ENCODE measurements at regions not wholly inside any gene's neighbourhood (a gene's known extent, or its start where the extent isn't known, plus 50 kb on each side); places are given as distances from the start of the nearest gene placed in this dataset.
"Not testable (repeated sequence)": the region's sequence is repeated elsewhere in the genome, so short reads cannot be mapped to it uniquely, and the experiment has no call there.

DNA sequence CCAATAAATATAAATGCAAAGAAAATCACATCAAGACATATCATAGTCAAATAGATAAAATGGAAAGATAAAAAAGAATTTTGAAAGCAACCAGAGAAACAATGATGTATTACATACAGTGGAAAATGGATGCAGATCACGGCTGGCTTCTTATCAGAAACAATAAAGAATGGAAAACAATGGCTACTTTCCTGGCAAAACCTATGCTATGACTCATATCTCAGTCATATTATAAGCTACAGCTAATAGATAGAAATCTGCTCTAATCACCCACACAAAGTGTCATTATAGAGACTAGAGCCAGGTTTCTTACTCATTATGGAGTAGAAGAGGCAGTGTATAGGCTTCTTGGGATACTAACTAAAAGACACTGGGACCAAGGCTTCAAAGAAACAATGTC lies 93.5 kb upstream of the TACR1 start:
- TF ChIP-seq, protein P1, sequence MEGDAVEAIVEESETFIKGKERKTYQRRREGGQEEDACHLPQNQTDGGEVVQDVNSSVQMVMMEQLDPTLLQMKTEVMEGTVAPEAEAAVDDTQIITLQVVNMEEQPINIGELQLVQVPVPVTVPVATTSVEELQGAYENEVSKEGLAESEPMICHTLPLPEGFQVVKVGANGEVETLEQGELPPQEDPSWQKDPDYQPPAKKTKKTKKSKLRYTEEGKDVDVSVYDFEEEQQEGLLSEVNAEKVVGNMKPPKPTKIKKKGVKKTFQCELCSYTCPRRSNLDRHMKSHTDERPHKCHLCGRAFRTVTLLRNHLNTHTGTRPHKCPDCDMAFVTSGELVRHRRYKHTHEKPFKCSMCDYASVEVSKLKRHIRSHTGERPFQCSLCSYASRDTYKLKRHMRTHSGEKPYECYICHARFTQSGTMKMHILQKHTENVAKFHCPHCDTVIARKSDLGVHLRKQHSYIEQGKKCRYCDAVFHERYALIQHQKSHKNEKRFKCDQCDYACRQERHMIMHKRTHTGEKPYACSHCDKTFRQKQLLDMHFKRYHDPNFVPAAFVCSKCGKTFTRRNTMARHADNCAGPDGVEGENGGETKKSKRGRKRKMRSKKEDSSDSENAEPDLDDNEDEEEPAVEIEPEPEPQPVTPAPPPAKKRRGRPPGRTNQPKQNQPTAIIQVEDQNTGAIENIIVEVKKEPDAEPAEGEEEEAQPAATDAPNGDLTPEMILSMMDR (IDR thresholded peaks at IDR 0.05; ENCODE audit: unreplicated experiment in 3 of 3) = no peak
- Mint-ChIP-seq H3K9me3 (no peaks in the 10 kb centered on the region), H3K4me1 (no peaks in the 10 kb centered on the region), H3K4me3 (no peak overlapping the region), H3K36me3 (ENCODE audit: low read depth) (no peaks in the 10 kb centered on the region), H3K27me3 (ENCODE audit: low read depth) (no peaks in the 10 kb centered on the region), H3K27ac (no peak overlapping the region)

GRCh38 chr2:75290600-75291150 lies 91.4 kb upstream of the TACR1 start:
- no peaks in the 10 kb centered on the region for H3K27me3 Mint-ChIP-seq (ENCODE audit: low read depth)
- H3K4me3 Mint-ChIP-seq = no peak overlapping the region
- no peaks in the 10 kb centered on the region for H3K36me3 Mint-ChIP-seq (ENCODE audit: low read depth)
- TF ChIP-seq, protein P1 (IDR thresholded peaks at IDR 0.05; ENCODE audit: unreplicated experiment in 3 of 3) = peak; percentile 27 to 29 (median 28)
- H3K27ac Mint-ChIP-seq = no peak overlapping the region
- no peaks in the 10 kb centered on the region for H3K9me3 Mint-ChIP-seq
- H3K4me1 Mint-ChIP-seq = no peaks in the 10 kb centered on the region

- no peaks in the 10 kb centered on the region for H3K9me3 Mint-ChIP-seq
- TF ChIP-seq, protein P1 (IDR thresholded peaks at IDR 0.05; ENCODE audit: unreplicated experiment in 3 of 3) = no peak
- no peaks in the 10 kb centered on the region for H3K4me1 Mint-ChIP-seq
- no peaks in the 10 kb centered on the region for H3K36me3 Mint-ChIP-seq (ENCODE audit: low read depth)
- H3K27ac Mint-ChIP-seq = no peak overlapping the region
- no peak overlapping the region for H3K4me3 Mint-ChIP-seq
- H3K27me3 Mint-ChIP-seq (ENCODE audit: low read depth) = no peaks in the 10 kb centered on the region
These were observed 90.5 kb upstream of the TACR1 start for GRCh38 chr2:75289771-75290170.

DNA sequence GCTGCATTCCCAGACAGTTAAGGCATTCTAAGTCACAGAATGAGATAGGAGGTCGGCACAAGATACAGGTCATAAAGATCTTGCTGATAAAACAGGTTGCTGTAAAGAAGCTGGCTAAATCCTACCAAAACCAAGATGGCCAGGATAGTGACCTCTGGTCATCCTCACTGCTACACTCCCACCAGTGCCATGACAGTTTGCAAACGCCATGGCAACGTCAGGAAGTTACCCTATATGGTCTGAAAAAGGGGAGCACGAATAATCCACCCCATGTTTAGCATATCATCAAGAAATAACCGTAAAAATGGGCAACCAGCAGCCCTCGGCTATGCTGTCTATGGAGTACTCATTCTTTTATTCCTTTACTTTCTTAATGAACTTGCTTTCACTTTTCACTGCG lies 89.9 kb upstream of the TACR1 start:
- not testable (repeated sequence) for H3K27ac Mint-ChIP-seq; H3K4me1 Mint-ChIP-seq; H3K9me3 Mint-ChIP-seq; H3K36me3 Mint-ChIP-seq (ENCODE audit: low read depth); H3K27me3 Mint-ChIP-seq (ENCODE audit: low read depth); H3K4me3 Mint-ChIP-seq

- Mint-ChIP-seq H3K4me3 (no peak overlapping the region), H3K9me3 (no peaks in the 10 kb centered on the region), H3K27ac (no peak overlapping the region), H3K4me1 (no peaks in the 10 kb centered on the region), H3K36me3 (ENCODE audit: low read depth) (no peaks in the 10 kb centered on the region), H3K27me3 (ENCODE audit: low read depth) (peaks cover 3% of the 10 kb centered on the region)
- TF ChIP-seq, protein P1 (IDR thresholded peaks at IDR 0.05; ENCODE audit: unreplicated experiment in 3 of 3) = no peak
These were observed 89.4 kb upstream of the TACR1 start for GRCh38 chr2:75288760-75289159.

DNA sequence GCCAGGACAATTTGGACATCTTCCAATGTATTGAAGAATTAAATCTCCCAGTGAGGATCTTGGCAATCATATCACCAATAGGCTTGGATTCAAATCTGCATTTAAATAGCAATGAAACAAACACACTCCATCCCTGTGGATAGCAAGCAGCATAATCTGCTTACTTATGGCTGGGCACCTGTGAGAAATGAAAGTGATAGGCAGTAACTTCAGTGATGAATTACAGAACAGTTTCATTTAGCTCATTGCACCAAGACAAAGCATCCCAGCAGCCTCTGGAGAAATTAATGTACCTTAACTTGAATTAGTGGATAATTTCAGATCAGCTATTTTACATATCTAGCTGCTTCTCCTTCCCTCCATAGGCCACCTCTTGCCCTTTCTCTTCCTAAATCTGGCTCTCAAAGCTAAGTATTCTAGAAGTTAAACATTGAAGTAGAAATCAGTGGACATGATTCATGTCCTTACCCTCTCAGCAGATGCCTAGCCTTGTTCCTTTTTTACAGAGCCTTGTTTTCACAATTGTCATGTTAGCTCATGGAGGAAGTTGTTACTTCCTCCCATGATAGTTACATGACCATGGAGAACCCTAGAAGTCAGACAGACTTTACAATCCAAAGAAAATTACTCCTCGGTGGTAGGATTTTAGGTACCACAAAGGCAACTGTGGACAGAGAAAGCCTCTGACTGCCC lies 88.5 kb upstream of the TACR1 start:
- Mint-ChIP-seq H3K36me3 (ENCODE audit: low read depth) (no peaks in the 10 kb centered on the region), H3K27me3 (ENCODE audit: low read depth) (peaks cover 3% of the 10 kb centered on the region)

More for the DNA sequence above, 88.5 kb upstream of the TACR1 start:
- TF ChIP-seq, protein P1 (IDR thresholded peaks at IDR 0.05; ENCODE audit: unreplicated experiment in 3 of 3) = no peak
- Mint-ChIP-seq H3K27ac (no peak overlapping the region), H3K9me3 (no peaks in the 10 kb centered on the region), H3K4me1 (no peaks in the 10 kb centered on the region), H3K4me3 (no peak overlapping the region)
